ENCODE measurements at regions not wholly inside any gene's neighbourhood (a gene's known extent, or its start where the extent isn't known, plus 50 kb on each side); places are given as distances from the start of the nearest gene placed in this dataset.

DNA sequence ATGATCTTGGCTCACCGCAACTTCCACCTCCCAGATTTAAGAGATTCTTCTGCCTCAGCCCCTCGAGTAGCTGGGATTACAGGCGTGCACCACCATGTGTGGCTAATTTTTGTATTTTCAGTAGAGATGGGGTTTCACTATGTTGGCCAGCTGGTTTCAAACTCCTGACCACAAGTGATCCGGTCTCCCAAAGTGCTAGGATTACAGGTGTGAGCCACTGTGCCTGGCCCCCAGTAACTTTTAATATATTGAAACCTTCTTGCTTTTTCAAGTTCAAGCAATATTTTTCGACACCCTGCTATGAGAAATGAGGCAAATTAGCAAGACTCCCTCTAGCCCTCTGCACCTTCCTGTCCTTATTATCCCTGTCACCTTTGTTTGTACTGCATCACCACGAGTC is 144.0 kb downstream of the EVX1 start:
- H3K4me3 Mint-ChIP-seq = no peak overlapping the region
- DNase-seq = no peak
- no peak overlapping the region for H3K27ac Mint-ChIP-seq
- H3K9me3 Mint-ChIP-seq = no peaks in the 10 kb centered on the region
- peaks cover 43% of the 10 kb centered on the region for H3K27me3 Mint-ChIP-seq
- H3K36me3 Mint-ChIP-seq = no peaks in the 10 kb centered on the region
- H3K4me1 Mint-ChIP-seq = no peaks in the 10 kb centered on the region

DNA sequence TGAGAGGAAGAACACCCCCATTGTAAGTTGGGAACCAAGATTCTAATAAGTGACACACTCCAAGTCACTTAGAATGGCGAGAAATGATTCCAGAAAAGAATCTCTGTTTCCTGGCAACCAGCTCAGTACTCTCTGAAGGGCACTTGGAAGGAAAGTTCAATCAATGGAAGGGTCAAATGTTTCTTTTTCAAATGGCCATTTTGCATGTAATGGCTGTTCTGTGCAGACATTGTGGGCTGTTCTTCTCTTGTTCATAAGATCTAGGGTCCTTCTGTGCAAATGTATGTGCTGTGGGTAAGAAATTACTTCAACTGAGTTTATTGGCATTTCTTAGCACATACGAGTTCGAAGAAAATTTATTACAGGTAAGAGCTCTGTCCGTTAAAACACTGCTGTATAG is 145.3 kb downstream of the EVX1 start:
- Mint-ChIP-seq H3K9me3 (no peaks in the 10 kb centered on the region), H3K27ac (no peak overlapping the region), H3K4me3 (no peak overlapping the region), H3K4me1 (no peaks in the 10 kb centered on the region), H3K36me3 (no peaks in the 10 kb centered on the region), H3K27me3 (peaks cover 43% of the 10 kb centered on the region)
- DNase-seq = no peak

GRCh38 chr7:27388561-27388960 is 146.0 kb downstream of the EVX1 start:
- Mint-ChIP-seq H3K36me3 (no peaks in the 10 kb centered on the region), H3K4me3 (no peak overlapping the region), H3K27ac (no peak overlapping the region), H3K9me3 (no peaks in the 10 kb centered on the region), H3K4me1 (no peaks in the 10 kb centered on the region), H3K27me3 (peaks cover 43% of the 10 kb centered on the region)
- no peak for DNase-seq

DNA sequence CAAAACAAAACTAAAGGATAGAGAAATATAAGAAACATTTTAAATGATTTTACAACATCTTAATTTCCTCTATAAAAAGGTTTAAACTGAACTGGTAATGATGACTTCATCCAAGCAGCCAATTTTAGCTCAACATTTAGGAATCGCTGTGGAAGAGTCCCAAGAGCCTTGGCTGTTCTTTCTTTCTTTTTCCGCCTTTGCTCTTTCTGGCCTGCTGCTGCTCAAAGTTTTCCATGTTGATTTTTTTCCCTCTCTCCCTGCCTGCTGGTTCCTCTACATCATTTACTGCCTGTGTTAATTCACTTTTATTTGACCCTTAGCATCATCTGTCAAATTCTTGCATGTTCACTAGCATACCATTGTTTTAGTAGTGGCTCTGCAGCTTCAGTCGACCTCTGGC is 146.9 kb downstream of the EVX1 start:
- no peak overlapping the region for H3K27ac Mint-ChIP-seq
- DNase-seq = no peak
- no peaks in the 10 kb centered on the region for H3K4me1 Mint-ChIP-seq
- H3K4me3 Mint-ChIP-seq = no peak overlapping the region
- no peaks in the 10 kb centered on the region for H3K9me3 Mint-ChIP-seq
- H3K36me3 Mint-ChIP-seq = no peaks in the 10 kb centered on the region
- H3K27me3 Mint-ChIP-seq = peaks cover 48% of the 10 kb centered on the region

- H3K27ac Mint-ChIP-seq = no peak overlapping the region
- peaks cover 37% of the 10 kb centered on the region for H3K27me3 Mint-ChIP-seq
- H3K4me3 Mint-ChIP-seq = no peak overlapping the region
- H3K9me3 Mint-ChIP-seq = no peaks in the 10 kb centered on the region
- no peak for DNase-seq
- no peaks in the 10 kb centered on the region for H3K36me3 Mint-ChIP-seq
- H3K4me1 Mint-ChIP-seq = no peaks in the 10 kb centered on the region
These were observed 149.9 kb downstream of the EVX1 start for GRCh38 chr7:27392477-27392876.

DNA sequence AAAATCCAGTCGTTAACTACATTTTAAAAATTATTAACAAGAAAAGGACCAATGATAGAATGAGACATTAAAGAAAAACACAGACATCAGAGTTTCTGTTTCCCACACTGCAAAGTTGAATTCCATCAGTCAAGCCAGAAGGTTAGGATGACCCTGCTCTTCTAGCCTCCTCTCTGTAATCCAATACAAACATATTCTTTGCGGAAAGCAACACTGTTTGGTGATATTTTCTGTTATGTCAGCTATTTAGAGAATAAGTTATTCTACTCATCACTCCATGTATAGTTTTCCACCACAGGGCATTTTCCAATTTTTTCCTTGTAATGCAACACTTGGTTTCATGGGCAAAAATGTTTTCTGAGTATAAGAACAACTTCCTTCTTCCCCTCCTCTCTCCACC is 152.3 kb downstream of the EVX1 start:
- Mint-ChIP-seq H3K27me3 (peaks cover 14% of the 10 kb centered on the region), H3K9me3 (no peaks in the 10 kb centered on the region), H3K4me3 (no peak overlapping the region), H3K36me3 (no peaks in the 10 kb centered on the region), H3K4me1 (no peaks in the 10 kb centered on the region), H3K27ac (no peak overlapping the region)
- no peak for DNase-seq

DNA sequence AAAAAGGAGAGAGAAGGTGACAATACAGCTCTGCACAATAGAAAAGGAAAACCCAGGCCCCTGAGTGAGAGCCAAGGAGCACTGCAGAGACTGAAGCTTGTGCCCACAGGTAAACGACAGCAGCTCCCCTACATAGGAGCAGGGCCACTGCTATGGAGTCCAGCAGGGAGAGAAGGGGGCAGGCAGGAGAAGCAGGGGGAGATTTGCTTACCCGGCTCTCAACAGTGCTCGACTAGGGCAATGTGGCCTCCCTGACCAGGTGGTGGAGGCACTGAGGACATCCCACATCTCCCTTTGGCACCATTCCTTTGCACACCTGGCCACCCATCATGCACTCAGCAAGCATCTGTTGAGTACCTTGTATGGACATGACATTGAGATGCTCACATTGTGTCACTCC is 153.0 kb downstream of the EVX1 start:
- Mint-ChIP-seq H3K9me3 (no peaks in the 10 kb centered on the region), H3K27ac (no peak overlapping the region), H3K36me3 (no peaks in the 10 kb centered on the region), H3K4me1 (no peaks in the 10 kb centered on the region), H3K4me3 (no peak overlapping the region), H3K27me3 (peaks cover 13% of the 10 kb centered on the region)
- no peak for DNase-seq

DNA sequence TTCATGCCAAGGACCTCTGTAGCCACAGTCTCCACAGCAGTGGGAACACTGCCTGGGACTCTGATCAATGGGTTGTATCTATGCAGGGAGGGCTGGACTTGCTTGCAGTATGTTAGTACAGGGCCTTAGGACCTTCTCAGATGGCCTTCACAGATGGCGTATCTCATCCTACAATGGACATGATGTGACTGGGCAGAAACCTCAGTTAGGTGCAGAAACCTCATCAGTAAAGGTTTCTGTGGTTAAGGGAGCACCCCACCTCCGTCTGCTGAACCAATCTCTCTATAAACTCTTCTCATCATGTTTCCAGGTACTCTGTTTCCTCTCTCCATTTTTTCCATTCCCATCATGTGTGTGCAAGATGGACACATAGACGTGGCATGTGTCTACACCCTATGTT is 154.9 kb downstream of the EVX1 start:
- H3K27me3 Mint-ChIP-seq = peaks cover 12% of the 10 kb centered on the region
- H3K27ac Mint-ChIP-seq = no peak overlapping the region
- H3K4me1 Mint-ChIP-seq = no peaks in the 10 kb centered on the region
- H3K4me3 Mint-ChIP-seq = no peak overlapping the region
- no peaks in the 10 kb centered on the region for H3K36me3 Mint-ChIP-seq
- H3K9me3 Mint-ChIP-seq = no peaks in the 10 kb centered on the region
- DNase-seq = no peak

- H3K36me3 Mint-ChIP-seq = no peaks in the 10 kb centered on the region
- H3K27ac Mint-ChIP-seq = no peak overlapping the region
- H3K9me3 Mint-ChIP-seq = no peaks in the 10 kb centered on the region
- H3K4me3 Mint-ChIP-seq = no peak overlapping the region
- DNase-seq = no peak
- no peaks in the 10 kb centered on the region for H3K4me1 Mint-ChIP-seq
- peaks cover 12% of the 10 kb centered on the region for H3K27me3 Mint-ChIP-seq
These were observed 156.2 kb downstream of the EVX1 start for GRCh38 chr7:27398851-27399250.

GRCh38 chr7:27399791-27400567 is 157.4 kb downstream of the EVX1 start:
- Mint-ChIP-seq H3K4me3 (no peak overlapping the region), H3K27ac (no peak overlapping the region), H3K36me3 (no peaks in the 10 kb centered on the region), H3K9me3 (no peaks in the 10 kb centered on the region), H3K4me1 (no peaks in the 10 kb centered on the region), H3K27me3 (peaks cover 5% of the 10 kb centered on the region)
- no peak for DNase-seq

GRCh38 chr7:27405780-27406179 is 163.2 kb downstream of the EVX1 start:
- no peak for DNase-seq
- Mint-ChIP-seq H3K27me3 (peaks cover 15% of the 10 kb centered on the region), H3K27ac (no peak overlapping the region), H3K4me1 (no peaks in the 10 kb centered on the region), H3K36me3 (no peaks in the 10 kb centered on the region), H3K9me3 (no peaks in the 10 kb centered on the region), H3K4me3 (no peak overlapping the region)

- Mint-ChIP-seq H3K4me3 (no peak overlapping the region), H3K27ac (no peak overlapping the region), H3K27me3 (peaks cover 19% of the 10 kb centered on the region), H3K9me3 (no peaks in the 10 kb centered on the region), H3K36me3 (no peaks in the 10 kb centered on the region), H3K4me1 (no peaks in the 10 kb centered on the region)
- DNase-seq = no peak
These were observed 166.7 kb downstream of the EVX1 start for GRCh38 chr7:27409311-27409710.

DNA sequence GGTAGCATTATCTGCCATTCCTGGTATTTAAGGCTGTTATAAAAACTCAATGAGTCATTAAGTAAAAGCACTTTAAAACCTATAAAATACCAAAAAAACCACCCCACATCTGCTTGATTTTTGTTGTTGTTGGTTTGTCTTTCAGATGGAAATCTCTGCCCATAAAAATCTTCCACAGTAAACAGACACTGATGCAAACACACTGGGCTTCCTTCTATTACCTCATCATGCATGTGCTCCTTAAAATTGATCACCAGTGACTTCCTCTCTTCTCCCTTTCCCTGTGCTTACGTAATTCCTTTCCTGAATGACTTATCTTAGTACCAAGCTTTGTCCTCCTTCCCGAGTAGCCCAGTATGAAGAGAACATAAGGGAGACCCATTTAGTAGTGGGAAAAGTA is 167.2 kb downstream of the EVX1 start:
- H3K4me3 Mint-ChIP-seq = no peak overlapping the region
- H3K9me3 Mint-ChIP-seq = no peaks in the 10 kb centered on the region
- no peak for DNase-seq
- H3K4me1 Mint-ChIP-seq = no peaks in the 10 kb centered on the region
- H3K27me3 Mint-ChIP-seq = peaks cover 19% of the 10 kb centered on the region
- H3K27ac Mint-ChIP-seq = no peak overlapping the region
- no peaks in the 10 kb centered on the region for H3K36me3 Mint-ChIP-seq

GRCh38 chr7:27410812-27411544 is 168.4 kb downstream of the EVX1 start:
- Mint-ChIP-seq H3K9me3 (no peaks in the 10 kb centered on the region), H3K4me1 (no peaks in the 10 kb centered on the region), H3K27me3 (peaks cover 19% of the 10 kb centered on the region), H3K36me3 (no peaks in the 10 kb centered on the region), H3K27ac (no peak overlapping the region), H3K4me3 (no peak overlapping the region)
- DNase-seq = no peak

DNA sequence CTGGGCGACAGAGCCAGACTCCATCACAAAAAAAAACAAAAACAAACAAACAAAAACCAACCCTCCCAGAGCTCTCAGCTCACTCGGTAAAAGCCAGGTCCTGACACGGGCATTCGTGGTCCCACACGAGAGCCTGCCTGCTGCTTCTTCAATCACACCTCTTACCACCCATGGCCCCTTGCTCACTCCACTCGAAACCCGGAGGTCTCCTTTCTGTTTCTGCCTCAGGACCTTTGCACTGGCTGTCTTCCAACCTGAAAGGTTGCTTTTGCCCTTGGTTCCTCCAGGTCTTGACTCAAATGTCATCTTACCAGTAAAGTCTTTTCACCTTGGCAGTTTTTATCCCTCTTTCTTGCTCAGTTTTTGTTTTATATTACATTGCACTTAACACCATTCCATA is 169.6 kb downstream of the EVX1 start:
- H3K27ac Mint-ChIP-seq = no peak overlapping the region
- H3K9me3 Mint-ChIP-seq = no peaks in the 10 kb centered on the region
- no peak for DNase-seq
- H3K27me3 Mint-ChIP-seq = peaks cover 19% of the 10 kb centered on the region
- no peaks in the 10 kb centered on the region for H3K36me3 Mint-ChIP-seq
- no peaks in the 10 kb centered on the region for H3K4me1 Mint-ChIP-seq
- H3K4me3 Mint-ChIP-seq = no peak overlapping the region

- Mint-ChIP-seq H3K4me3 (no peak overlapping the region), H3K9me3 (no peaks in the 10 kb centered on the region), H3K4me1 (no peaks in the 10 kb centered on the region), H3K27ac (no peak overlapping the region), H3K36me3 (no peaks in the 10 kb centered on the region), H3K27me3 (peaks cover 6% of the 10 kb centered on the region)
- no peak for DNase-seq
These were observed 175.9 kb downstream of the EVX1 start for GRCh38 chr7:27418541-27418940.

Measured in activated naive CD8-positive, alpha-beta T cell treated with anti-CD3 and anti-CD28 coated beads for 36 hours (primary cell).